IMR-90 (cell line): ENCODE measurements at regions not wholly inside any gene's neighbourhood (a gene's known extent, or its start where the extent isn't known, plus 50 kb on each side); places are given as distances from the start of the nearest gene placed in this dataset.

Experiments
- ATAC-seq: fragments of 200-7000 bp; cut with Tn5 transposase; 2 replicates; pipeline ENCODE4 v1.9.1; 2020; ENCODE audit warnings: low read depth, mild to moderate bottlenecking, moderate library complexity
- BruUV-seq: library from RNA; stranded (reverse); fragments of 400-500 nt; replicated peaks from 2 replicates; lab custom pipeline; 2021; lab: Mats Ljungman, UMichigan
- CTCF ChIA-PET: fragments of 300-600 bp; formaldehyde crosslinking; extraction: SDS; loops from one replicate; lab custom pipeline; 2021; ENCODE audit warnings: antibody characterized with exemption; lab: Yijun Ruan, JAX
- POLR2A ChIA-PET: fragments of 300-600 bp; sonication (Branson Sonifier 250); formaldehyde crosslinking; loops from one replicate; lab custom pipeline; 2022; ENCODE audit warnings: antibody characterized with exemption; ENCODE audit not compliant: unreplicated experiment; lab: Charles Lee
- DNase-seq: peaks from one replicate; pipeline ENCODE4 v3.0.0; 2013
- H2AFZ ChIP-seq: replicated peaks from 2 replicates; pipeline ENCODE3; 2013; ENCODE audit warnings: low read length, mild to moderate bottlenecking; ENCODE audit not compliant: poor library complexity
- H2AK5ac ChIP-seq: 2 replicates; pipeline ENCODE4 v1.6.1; 2013; ENCODE audit warnings: low read depth, low read length, inconsistent platforms
- H2AK9ac ChIP-seq: replicated peaks from 2 replicates; pipeline ENCODE3; 2013; ENCODE audit warnings: mild to moderate bottlenecking, low read depth, low read length, moderate library complexity; ENCODE audit not compliant: poor library complexity
- H2BK120ac ChIP-seq: 2 replicates; pipeline ENCODE4 v1.6.1; 2013; ENCODE audit warnings: low read depth, low read length, inconsistent platforms
- H2BK15ac ChIP-seq: 3 replicates; pipeline ENCODE4 v1.6.1; 2013; ENCODE audit warnings: low read depth, low read length, inconsistent platforms
- H2BK20ac ChIP-seq: 2 replicates; pipeline ENCODE4 v1.6.1; 2013; ENCODE audit warnings: low read depth, mild to moderate bottlenecking, inconsistent platforms, low read length, moderate library complexity
- H2BK5ac ChIP-seq: 2 replicates; pipeline ENCODE4 v1.6.1; 2013; ENCODE audit warnings: mild to moderate bottlenecking, low read depth, low read length, inconsistent platforms; ENCODE audit not compliant: poor library complexity, severe bottlenecking
- H3K14ac ChIP-seq: replicated peaks from 2 replicates; pipeline ENCODE4 v1.6.1; 2013; ENCODE audit warnings: low read depth, low read length, inconsistent platforms
- H3K18ac ChIP-seq: 2 replicates; pipeline ENCODE4 v1.6.1; 2013; ENCODE audit warnings: low read depth, low read length, control low read depth
- H3K23ac ChIP-seq: 2 replicates; pipeline ENCODE4 v1.6.1; 2013; ENCODE audit warnings: low read depth, low read length, inconsistent platforms
- H3K27ac ChIP-seq: 2 replicates; pipeline ENCODE4 v1.5.1; 2013; ENCODE audit warnings: mild to moderate bottlenecking, control low read depth, low read length; ENCODE audit not compliant: insufficient read depth
- H3K27me3 ChIP-seq: 2 replicates; pipeline ENCODE4 v1.6.1; 2013; ENCODE audit warnings: low read length; ENCODE audit not compliant: control insufficient read depth, insufficient read depth
- H3K36me3 ChIP-seq: 2 replicates; pipeline ENCODE4 v1.6.1; 2013; ENCODE audit warnings: low read length, mixed read lengths; ENCODE audit not compliant: control insufficient read depth, insufficient read depth
- H3K4ac ChIP-seq: 2 replicates; pipeline ENCODE4 v1.6.1; 2013; ENCODE audit warnings: low read depth, low read length, inconsistent platforms
- H3K4me1 ChIP-seq: 2 replicates; pipeline ENCODE4 v1.6.1; 2013; ENCODE audit warnings: low read length, mixed read lengths; ENCODE audit not compliant: control insufficient read depth, insufficient read depth
- H3K4me2 ChIP-seq: 2 replicates; pipeline ENCODE4 v1.6.1; 2013; ENCODE audit warnings: low read depth, mild to moderate bottlenecking, control low read depth, low read length, moderate library complexity
- H3K4me3 ChIP-seq: 2 replicates; pipeline ENCODE4 v1.5.1; 2013; ENCODE audit warnings: low read depth, mild to moderate bottlenecking, control low read depth, low read length, moderate library complexity; ENCODE audit not compliant: insufficient read depth
- H3K56ac ChIP-seq: 2 replicates; pipeline ENCODE4 v1.6.1; 2013; ENCODE audit warnings: low read length, inconsistent platforms; ENCODE audit not compliant: insufficient read depth; ENCODE audit errors: extremely low read depth
- H3K79me1 ChIP-seq, 2 experiments: 2 replicates each; pipeline ENCODE4 v1.6.1; 2013; ENCODE audit warnings: low read length in 2 of 2, inconsistent platforms in 1 of 2, low read depth in 1 of 2
- H3K9ac ChIP-seq: 2 replicates; pipeline ENCODE4 v1.6.1; 2013; ENCODE audit warnings: low read depth, low read length, control low read depth
- H3K9me1 ChIP-seq: 2 replicates; pipeline ENCODE4 v1.6.1; 2013; ENCODE audit warnings: low read length, inconsistent platforms; ENCODE audit not compliant: insufficient read depth
- H3K9me3 ChIP-seq: 2 replicates; pipeline ENCODE4 v1.6.1; 2013; ENCODE audit warnings: low read length; ENCODE audit not compliant: control insufficient read depth, insufficient read depth
- H4K20me1 ChIP-seq: 2 replicates; pipeline ENCODE4 v1.6.1; 2013; ENCODE audit warnings: low read length, inconsistent platforms; ENCODE audit not compliant: insufficient read depth
- H4K5ac ChIP-seq: 2 replicates; pipeline ENCODE4 v1.6.1; 2013; ENCODE audit warnings: mild to moderate bottlenecking, low read depth, low read length, control low read depth
- H4K8ac ChIP-seq, 2 experiments: 2 replicates each; pipeline ENCODE4 v1.6.1; 2013; ENCODE audit warnings: low read depth in 2 of 2, low read length in 2 of 2, control low read depth in 1 of 2, inconsistent platforms in 1 of 2
- H4K91ac ChIP-seq: 2 replicates; pipeline ENCODE4 v1.6.1; 2013; ENCODE audit warnings: low read depth, low read length, inconsistent platforms; ENCODE audit not compliant: insufficient read depth
- BHLHE40 ChIP-seq: fragments of 150-350 bp; IDR thresholded peaks from 2 replicates; pipeline ENCODE4 v1.6.1; 2016; ENCODE audit warnings: mild to moderate bottlenecking, low read depth, low read length
- CHD1 ChIP-seq: IDR thresholded peaks from 2 replicates; pipeline ENCODE4 v1.6.1; 2012; ENCODE audit warnings: low read depth, low read length, improper control_type of control experiment
- FOS ChIP-seq: fragments of 150-350 bp; IDR thresholded peaks from 2 replicates; pipeline ENCODE4 v1.6.1; 2016; ENCODE audit warnings: low read depth, low read length
- MAFK ChIP-seq: IDR thresholded peaks from 2 replicates; pipeline ENCODE4 v1.6.1; 2012; ENCODE audit warnings: low read depth, low read length, improper control_type of control experiment
- MAZ ChIP-seq: IDR thresholded peaks from 2 replicates; pipeline ENCODE4 v1.6.1; 2012; ENCODE audit warnings: low read depth, mild to moderate bottlenecking, low read length, improper control_type of control experiment, moderate library complexity, borderline replicate concordance
- NFE2L2 ChIP-seq: fragments of 150-350 bp; IDR thresholded peaks from 2 replicates; pipeline ENCODE4 v1.6.1; 2016; ENCODE audit warnings: low read depth, mild to moderate bottlenecking, low read length
- POLR2A ChIP-seq: IDR thresholded peaks from 2 replicates; pipeline ENCODE4 v1.6.1; 2012; ENCODE audit warnings: mild to moderate bottlenecking, low read depth, low read length
- RCOR1 ChIP-seq: IDR thresholded peaks from 2 replicates; pipeline ENCODE4 v1.6.1; 2012; ENCODE audit warnings: mild to moderate bottlenecking, low read length, improper control_type of control experiment; ENCODE audit not compliant: insufficient replicate concordance
- USF2 ChIP-seq: fragments of 150-350 bp; IDR thresholded peaks from 2 replicates; pipeline ENCODE4 v1.6.1; 2017; ENCODE audit warnings: mild to moderate bottlenecking, antibody characterized with exemption, low read length, low read depth
- WGBS, 2 experiments: methylation state at CpG; one replicate each; pipeline versions ENCODE4 v1.1.5 to v1.1.7; 2013; ENCODE audit warnings: missing lambda C conversion rate in 2 of 2; ENCODE audit not compliant: insufficient read length in 1 of 2; ENCODE audit errors: extremely low coverage in 2 of 2; 5-methylcytosine and 5-hydroxymethylcytosine counted together
- dilution Hi-C: fragments of 300-500 bp; cut with HindIII; formaldehyde crosslinking; loops from one replicate; pipeline ENCODE4 v1.14.3; 2018; ENCODE audit warnings: low sequenced_read_pairs; ENCODE audit not compliant: unreplicated experiment
- in situ Hi-C: fragments of 300-500 bp; cut with MboI; formaldehyde crosslinking; loops from 3 replicates; pipeline ENCODE4 v1.14.3; 2019; ENCODE audit warnings: low sequenced_read_pairs, inconsistent platforms, mixed read lengths
- intact Hi-C: fragments of 100-400 bp; cut with micrococcal nuclease; formaldehyde crosslinking; loops from 2 replicates; pipeline ENCODE4 v1.10.0; 2022

- intact Hi-C loops (loop anchor here (10.0 kb wide), 1 partner anchor 177 kb away; the partner anchor contains the start of gene MC4R), in situ Hi-C loops (no loop called here), dilution Hi-C loops (no loop called here)
- DNase-seq (peak; percentile 56), ATAC-seq (no peak)
- Histone ChIP-seq H2AK5ac (no peak overlapping the region), H3K23ac (no peak overlapping the region), H3K27ac (no peak overlapping the region), H3K56ac (no peak overlapping the region), H3K79me1 (no peaks in the 10 kb centered on the region), H3K4ac (no peak overlapping the region), H3K14ac (no peak overlapping the region), H2BK15ac (no peak overlapping the region), H2AK9ac (no peak overlapping the region), H4K5ac (no peak overlapping the region), H3K4me3 (no peak overlapping the region), H3K4me1 (no peaks in the 10 kb centered on the region), H3K9me1 (no peaks in the 10 kb centered on the region), H2AFZ (no peak overlapping the region), H3K4me2 (no peak overlapping the region), H2BK5ac (no peak overlapping the region), H3K9me3 (no peaks in the 10 kb centered on the region), H3K36me3 (no peaks in the 10 kb centered on the region), H2BK120ac (no peak overlapping the region), H3K27me3 (no peaks in the 10 kb centered on the region), H4K8ac (no peak overlapping the region), H2BK20ac (no peak overlapping the region), H4K20me1 (no peaks in the 10 kb centered on the region), H3K9ac (no peak overlapping the region), H3K18ac (no peak overlapping the region), H4K91ac (no peak overlapping the region)
- TF ChIP-seq MAFK = no peak
- TF ChIP-seq MAZ = no peak
- TF ChIP-seq NFE2L2 = no peak
- no peak for TF ChIP-seq USF2
- TF ChIP-seq POLR2A = no peak
- no peak for TF ChIP-seq FOS
- no peak for TF ChIP-seq CHD1
- no peak for TF ChIP-seq RCOR1
- no peak for TF ChIP-seq BHLHE40
- CTCF ChIA-PET = no interaction called here
- BruUV-seq = no TSS peak
- POLR2A ChIA-PET = no interaction called here
- no CpG with 5 or more reads among the region's 3 CpGs for WGBS, 2 experiments
Measured at GRCh38 chr18:60197671-60198462, 174.7 kb downstream of the MC4R start.
